ENCODE measurements at regions not wholly inside any gene's neighbourhood (a gene's known extent, or its start where the extent isn't known, plus 50 kb on each side); places are given as distances from the start of the nearest gene placed in this dataset.
"Not testable (repeated sequence)": the region's sequence is repeated elsewhere in the genome, so short reads cannot be mapped to it uniquely, and the experiment has no call there.

DNA sequence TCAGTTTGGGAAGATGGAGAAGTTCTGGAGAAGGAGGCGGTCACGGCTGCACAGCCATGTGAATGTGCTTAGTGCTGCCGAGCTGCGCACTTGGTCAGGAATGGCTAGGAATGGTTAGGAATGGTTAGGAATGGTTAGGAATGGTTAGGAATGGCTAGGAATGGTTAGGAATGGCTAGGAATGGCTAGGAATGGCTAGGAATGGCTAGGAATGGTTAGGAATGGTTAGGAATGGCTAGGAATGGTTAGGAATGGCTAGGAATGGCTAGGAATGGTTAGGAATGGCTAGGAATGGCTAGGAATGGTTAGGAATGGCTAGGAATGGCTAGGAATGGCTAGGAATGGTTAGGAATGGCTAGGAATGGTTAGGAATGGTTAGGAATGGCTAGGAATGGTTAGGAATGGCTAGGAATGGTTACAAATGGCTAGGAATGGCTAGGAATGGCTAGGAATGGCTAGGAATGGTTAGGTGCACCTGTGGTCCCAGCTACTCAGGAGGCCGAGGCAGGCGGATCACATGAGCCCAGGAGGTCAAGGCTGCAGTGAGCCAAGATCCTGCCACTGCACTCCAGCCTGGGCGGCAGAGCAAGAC, 94.7 kb upstream of the PPP1R26 start:
- not testable (repeated sequence) for TF ChIP-seq POLR2A (IDR thresholded peaks at IDR 0.05; ENCODE audit: low read depth, low read length); TAF1 (IDR thresholded peaks at IDR 0.05; ENCODE audit: borderline replicate concordance, low read depth, low read length); POLR2AphosphoS5 (IDR thresholded peaks at IDR 0.05; ENCODE audit: low read depth, low read length)

All from GM12892 (cell line).